ENCODE measurements at regions not wholly inside any gene's neighbourhood (a gene's known extent, or its start where the extent isn't known, plus 50 kb on each side); places are given as distances from the start of the nearest gene placed in this dataset.

DNA sequence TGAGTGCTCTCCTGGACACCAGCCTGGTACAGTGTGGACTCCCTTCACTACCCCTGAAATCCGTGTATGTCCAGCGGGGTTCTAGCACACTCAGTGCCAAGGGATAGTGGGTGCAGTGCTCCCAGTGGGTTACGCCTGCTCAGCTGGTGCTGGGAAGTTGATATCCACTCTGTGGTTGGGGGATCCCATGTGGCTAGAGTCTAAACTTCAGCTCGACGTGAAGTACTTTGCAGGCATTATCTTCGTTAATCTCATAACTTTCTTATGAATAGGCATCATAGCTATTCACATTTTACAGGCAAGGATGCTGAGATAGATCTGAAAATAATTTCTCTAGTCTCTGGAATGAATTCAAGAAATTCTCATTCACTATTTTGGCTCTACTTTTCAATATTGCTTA, 433.2 kb upstream of the HTR2A start:
- no peaks in the 10 kb centered on the region for H3K9me2 ChIP-seq (replicated peaks; ENCODE audit: low read depth, low read length)
- H3K79me2 ChIP-seq (ENCODE audit: insufficient read depth, low read length) = no peaks in the 10 kb centered on the region
- no peaks in the 10 kb centered on the region for H3K9me3 ChIP-seq (ENCODE audit: insufficient read depth, low read depth, low read length)
- H3F3A ChIP-seq (ENCODE audit: low read depth) = no peaks in the 10 kb centered on the region
- TF ChIP-seq EZH2phosphoT487 (IDR thresholded peaks at IDR 0.05; ENCODE audit: borderline replicate concordance) = no peak
- TF ChIP-seq, protein P1, sequence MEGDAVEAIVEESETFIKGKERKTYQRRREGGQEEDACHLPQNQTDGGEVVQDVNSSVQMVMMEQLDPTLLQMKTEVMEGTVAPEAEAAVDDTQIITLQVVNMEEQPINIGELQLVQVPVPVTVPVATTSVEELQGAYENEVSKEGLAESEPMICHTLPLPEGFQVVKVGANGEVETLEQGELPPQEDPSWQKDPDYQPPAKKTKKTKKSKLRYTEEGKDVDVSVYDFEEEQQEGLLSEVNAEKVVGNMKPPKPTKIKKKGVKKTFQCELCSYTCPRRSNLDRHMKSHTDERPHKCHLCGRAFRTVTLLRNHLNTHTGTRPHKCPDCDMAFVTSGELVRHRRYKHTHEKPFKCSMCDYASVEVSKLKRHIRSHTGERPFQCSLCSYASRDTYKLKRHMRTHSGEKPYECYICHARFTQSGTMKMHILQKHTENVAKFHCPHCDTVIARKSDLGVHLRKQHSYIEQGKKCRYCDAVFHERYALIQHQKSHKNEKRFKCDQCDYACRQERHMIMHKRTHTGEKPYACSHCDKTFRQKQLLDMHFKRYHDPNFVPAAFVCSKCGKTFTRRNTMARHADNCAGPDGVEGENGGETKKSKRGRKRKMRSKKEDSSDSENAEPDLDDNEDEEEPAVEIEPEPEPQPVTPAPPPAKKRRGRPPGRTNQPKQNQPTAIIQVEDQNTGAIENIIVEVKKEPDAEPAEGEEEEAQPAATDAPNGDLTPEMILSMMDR (conservative IDR thresholded peaks at IDR 0.05; ENCODE audit: low read length) = no peak
- H3K9ac ChIP-seq (ENCODE audit: low read depth, low read length, poor library complexity, severe bottlenecking) = no peak overlapping the region
- no peaks in the 10 kb centered on the region for H3K27me3 ChIP-seq (ENCODE audit: insufficient read depth, low read length, poor library complexity, severe bottlenecking)
- H3K4me3 ChIP-seq (ENCODE audit: low read length, poor library complexity, severe bottlenecking) = no peak overlapping the region
- no peaks in the 10 kb centered on the region for H3K4me1 ChIP-seq (ENCODE audit: insufficient read depth, low read length, poor library complexity, severe bottlenecking)
- no peaks in the 10 kb centered on the region for H4K20me1 ChIP-seq (ENCODE audit: insufficient read depth, low read length, poor library complexity, severe bottlenecking)
- H3K4me2 ChIP-seq (ENCODE audit: low read depth, low read length, poor library complexity, severe bottlenecking) = no peak overlapping the region
- no peak overlapping the region for H2AFZ ChIP-seq (ENCODE audit: low read length)
- H3K36me3 ChIP-seq (ENCODE audit: insufficient read depth, low read length) = no peaks in the 10 kb centered on the region

DNA sequence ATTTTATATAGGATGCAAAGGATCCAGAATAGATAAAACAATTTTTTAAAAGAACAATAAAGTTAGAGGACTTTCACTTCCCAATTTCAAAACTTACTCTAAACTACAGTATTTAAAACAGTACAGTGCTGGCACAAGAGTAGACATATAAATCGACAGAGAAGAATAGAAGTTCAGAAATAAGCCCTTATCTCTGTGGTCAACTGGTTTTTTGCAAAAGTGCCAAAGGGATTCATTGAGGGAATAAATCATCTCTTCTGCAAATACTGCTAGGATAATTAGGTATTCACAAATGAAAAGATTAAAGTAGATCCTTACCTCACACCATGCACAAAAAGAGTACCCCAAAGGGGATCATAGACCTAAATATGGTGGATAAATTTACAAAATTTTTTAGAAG, 431.0 kb upstream of the HTR2A start:
- Histone ChIP-seq H4K20me1 (ENCODE audit: insufficient read depth, low read length, poor library complexity, severe bottlenecking) (no peaks in the 10 kb centered on the region), H2AFZ (ENCODE audit: low read length) (no peak overlapping the region), H3K36me3 (ENCODE audit: insufficient read depth, low read length) (no peaks in the 10 kb centered on the region), H3K9me3 (ENCODE audit: insufficient read depth, low read depth, low read length) (no peaks in the 10 kb centered on the region), H3K9me2 (replicated peaks; ENCODE audit: low read depth, low read length) (no peaks in the 10 kb centered on the region), H3K4me2 (ENCODE audit: low read depth, low read length, poor library complexity, severe bottlenecking) (no peak overlapping the region), H3K9ac (ENCODE audit: low read depth, low read length, poor library complexity, severe bottlenecking) (no peak overlapping the region), H3K4me3 (ENCODE audit: low read length, poor library complexity, severe bottlenecking) (no peak overlapping the region), H3K4me1 (ENCODE audit: insufficient read depth, low read length, poor library complexity, severe bottlenecking) (no peaks in the 10 kb centered on the region), H3F3A (ENCODE audit: low read depth) (no peaks in the 10 kb centered on the region), H3K27me3 (ENCODE audit: insufficient read depth, low read length, poor library complexity, severe bottlenecking) (no peaks in the 10 kb centered on the region), H3K79me2 (ENCODE audit: insufficient read depth, low read length) (no peaks in the 10 kb centered on the region)
- TF ChIP-seq, protein P1 (conservative IDR thresholded peaks at IDR 0.05; ENCODE audit: low read length) = no peak
- TF ChIP-seq EZH2phosphoT487 (IDR thresholded peaks at IDR 0.05; ENCODE audit: borderline replicate concordance) = no peak

DNA sequence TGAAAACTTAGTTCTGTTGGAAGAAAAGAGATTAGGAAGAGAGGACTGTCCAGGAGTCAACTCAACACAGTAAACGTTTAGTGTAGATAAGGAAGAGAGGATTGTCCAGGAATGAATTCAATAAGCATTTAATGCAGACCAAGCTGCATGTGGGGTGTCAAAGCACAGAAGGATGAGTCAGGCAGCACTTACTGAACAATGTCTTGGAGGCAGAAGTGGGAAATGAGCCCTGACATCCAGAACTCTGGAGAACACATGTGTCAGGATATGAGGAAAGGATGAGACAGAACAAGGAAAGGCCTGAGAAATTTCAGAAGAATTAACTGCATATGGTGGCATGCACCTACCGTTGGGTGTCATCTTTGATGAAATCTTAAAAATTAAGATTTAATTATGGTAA, 429.2 kb upstream of the HTR2A start:
- no peak overlapping the region for H3K4me2 ChIP-seq (ENCODE audit: low read depth, low read length, poor library complexity, severe bottlenecking)
- H3F3A ChIP-seq (ENCODE audit: low read depth) = no peaks in the 10 kb centered on the region
- no peak overlapping the region for H3K9ac ChIP-seq (ENCODE audit: low read depth, low read length, poor library complexity, severe bottlenecking)
- no peak overlapping the region for H2AFZ ChIP-seq (ENCODE audit: low read length)
- no peaks in the 10 kb centered on the region for H3K9me3 ChIP-seq (ENCODE audit: insufficient read depth, low read depth, low read length)
- H4K20me1 ChIP-seq (ENCODE audit: insufficient read depth, low read length, poor library complexity, severe bottlenecking) = no peaks in the 10 kb centered on the region
- no peaks in the 10 kb centered on the region for H3K9me2 ChIP-seq (replicated peaks; ENCODE audit: low read depth, low read length)
- H3K27me3 ChIP-seq (ENCODE audit: insufficient read depth, low read length, poor library complexity, severe bottlenecking) = no peaks in the 10 kb centered on the region
- H3K4me1 ChIP-seq (ENCODE audit: insufficient read depth, low read length, poor library complexity, severe bottlenecking) = no peaks in the 10 kb centered on the region
- no peak overlapping the region for H3K4me3 ChIP-seq (ENCODE audit: low read length, poor library complexity, severe bottlenecking)
- H3K36me3 ChIP-seq (ENCODE audit: insufficient read depth, low read length) = no peaks in the 10 kb centered on the region
- H3K79me2 ChIP-seq (ENCODE audit: insufficient read depth, low read length) = no peaks in the 10 kb centered on the region
- TF ChIP-seq, protein P1 (conservative IDR thresholded peaks at IDR 0.05; ENCODE audit: low read length) = no peak
- TF ChIP-seq EZH2phosphoT487 (IDR thresholded peaks at IDR 0.05; ENCODE audit: borderline replicate concordance) = no peak

Measured in Loucy (cell line).